A549 (cell line): ENCODE measurements at regions not wholly inside any gene's neighbourhood (a gene's known extent, or its start where the extent isn't known, plus 50 kb on each side); places are given as distances from the start of the nearest gene placed in this dataset.

Source experiments
- ATAC-seq, 2 experiments: fragments of 200-7000 bp in 1 of 2; fragments of >200 bp in 1 of 2; cut with Nextera tagmentation in 1 of 2; cut with Tn5 transposase in 1 of 2; 3 replicates each; pipeline versions ENCODE4 v1.8.0 to v1.9.1; 2018 to 2020; ENCODE audit warnings: mild to moderate bottlenecking in 1 of 2, moderate library complexity in 1 of 2
- CTCF ChIA-PET: fragments of 300-600 bp; sonication (Branson Sonifier 250); formaldehyde crosslinking; extraction: SDS; loops from one replicate; lab custom pipeline; 2021; ENCODE audit warnings: antibody characterized with exemption, inconsistent platforms; lab: Yijun Ruan, JAX
- POLR2A ChIA-PET: fragments of 350-600 bp; formaldehyde crosslinking; extraction: SDS; loops from one replicate; lab custom pipeline; 2021; ENCODE audit warnings: antibody characterized with exemption, inconsistent platforms; lab: Yijun Ruan, JAX
- DNase-seq, 2 experiments: peaks; one replicate each; pipeline versions ENCODE4 v3.0.0 to v3.0.0-alpha.2; 2011 to 2016; ENCODE audit warnings: low read depth in 1 of 2, low spot score in 1 of 2
- FAIRE-seq: peaks from 2 replicates; lab custom pipeline; 2011; peaks lifted over from hg19 to GRCh38; lab: Jason Lieb, UNC
- H3K27ac ChIP-seq, 2 experiments: fragments of >200 bp; sonication (Bioruptor Twin); formaldehyde crosslinking; 3 replicates each; pipeline ENCODE4 v1.5.1; 2016 to 2017
- H3K4me1 ChIP-seq: fragments of >200 bp; sonication (Bioruptor Twin); formaldehyde crosslinking; 3 replicates; pipeline ENCODE4 v1.6.1; 2016
- H3K4me2 ChIP-seq: fragments of >200 bp; sonication (Bioruptor Twin); formaldehyde crosslinking; 3 replicates; pipeline ENCODE4 v1.6.1; 2016
- H3K4me3 ChIP-seq: fragments of >200 bp; sonication (Bioruptor Twin); formaldehyde crosslinking; 3 replicates; pipeline ENCODE4 v1.5.1; 2016
- H3K9me3 ChIP-seq: fragments of >200 bp; sonication (Bioruptor Twin); formaldehyde crosslinking; 3 replicates; pipeline ENCODE4 v1.6.1; 2016
- BHLHE40 ChIP-seq: IDR thresholded peaks from 2 replicates; pipeline ENCODE4 v1.6.1; 2012; ENCODE audit warnings: low read depth, low read length, inconsistent platforms
- CBX2 ChIP-seq: fragments of 200-600 bp; sonication (generic); IDR thresholded peaks from 2 replicates; pipeline ENCODE4 v1.6.1; 2016; ENCODE audit warnings: low read depth, mild to moderate bottlenecking, borderline replicate concordance
- CHD4 ChIP-seq: fragments of 200-600 bp; sonication (generic); IDR thresholded peaks from 2 replicates; pipeline ENCODE4 v1.6.1; 2016; ENCODE audit warnings: antibody characterized with exemption, mild to moderate bottlenecking, borderline replicate concordance
- EHMT2 ChIP-seq: fragments of 200-600 bp; sonication (generic); IDR thresholded peaks from 2 replicates; pipeline ENCODE4 v1.6.1; 2016; ENCODE audit warnings: antibody characterized with exemption, low read depth, mild to moderate bottlenecking, moderate library complexity
- FOSB ChIP-seq: fragments of 250-450 bp; sonication (Bioruptor Pico); IDR thresholded peaks from 2 replicates; pipeline ENCODE4 v1.5.0; 2020; ENCODE audit warnings: mild to moderate bottlenecking, moderate library complexity
- GATA3 ChIP-seq: IDR thresholded peaks from 2 replicates; pipeline ENCODE4 v1.6.1; 2012; ENCODE audit warnings: borderline replicate concordance
- HDAC2 ChIP-seq: fragments of 200-600 bp; sonication (generic); IDR thresholded peaks from 2 replicates; pipeline ENCODE4 v1.6.1; 2016
- HEYL ChIP-seq: fragments of 250-450 bp; sonication (Bioruptor Pico); IDR thresholded peaks from 2 replicates; pipeline ENCODE4 v1.8.0; 2021; ENCODE audit warnings: mild to moderate bottlenecking, moderate library complexity
- HMGXB4 ChIP-seq: fragments of 250-450 bp; sonication (Bioruptor Pico); IDR thresholded peaks from 2 replicates; pipeline ENCODE4 v1.5.0; 2021; ENCODE audit warnings: mild to moderate bottlenecking, moderate library complexity, borderline replicate concordance
- HOXA7 ChIP-seq: fragments of 250-450 bp; sonication (Bioruptor Pico); IDR thresholded peaks from 2 replicates; pipeline ENCODE4 v1.5.0; 2020; ENCODE audit warnings: mild to moderate bottlenecking, moderate library complexity
- KDM5A ChIP-seq: fragments of 200-600 bp; sonication (generic); IDR thresholded peaks from 2 replicates; pipeline ENCODE4 v1.6.1; 2016; ENCODE audit warnings: antibody characterized with exemption, mild to moderate bottlenecking
- NR3C1 ChIP-seq: fragments of >200 bp; sonication (Bioruptor Twin); formaldehyde crosslinking; IDR thresholded peaks from 3 replicates; pipeline ENCODE4 v1.6.1; 2017
- PHF8 ChIP-seq: fragments of 200-600 bp; sonication (generic); IDR thresholded peaks from 2 replicates; pipeline ENCODE4 v1.6.1; 2016; ENCODE audit warnings: low read depth, mild to moderate bottlenecking, antibody characterized with exemption, moderate library complexity, borderline replicate concordance
- RAD21 ChIP-seq, 2 experiments: fragments of >200 bp in 1 of 2; sonication (Bioruptor Twin) in 1 of 2; formaldehyde crosslinking in 1 of 2; IDR thresholded peaks in 1 of 2; conservative IDR thresholded peaks in 1 of 2; 2 replicates in 1 of 2; 3 replicates in 1 of 2; pipeline ENCODE4 v1.6.1; 2012 to 2018; ENCODE audit warnings: inconsistent platforms in 1 of 2
- RARB ChIP-seq: fragments of 250-450 bp; sonication (Bioruptor Pico); IDR thresholded peaks from 2 replicates; pipeline ENCODE4 v1.8.0; 2021; ENCODE audit warnings: mild to moderate bottlenecking, moderate library complexity
- RCOR1 ChIP-seq: fragments of 150-350 bp; IDR thresholded peaks from 2 replicates; pipeline ENCODE4 v1.6.1; 2014; ENCODE audit warnings: antibody characterized with exemption, low read length, low read depth
- REST ChIP-seq: fragments of 200-600 bp; sonication (generic); IDR thresholded peaks from 2 replicates; pipeline ENCODE4 v1.6.1; 2016; ENCODE audit warnings: antibody characterized with exemption, mild to moderate bottlenecking, moderate library complexity
- RNF2 ChIP-seq: fragments of 200-600 bp; sonication (generic); IDR thresholded peaks from 2 replicates; pipeline ENCODE4 v1.6.1; 2016; ENCODE audit warnings: low read depth, mild to moderate bottlenecking, antibody characterized with exemption, moderate library complexity, borderline replicate concordance
- SMC3 ChIP-seq: fragments of >200 bp; sonication (Bioruptor Twin); formaldehyde crosslinking; IDR thresholded peaks from 3 replicates; pipeline ENCODE4 v1.6.1; 2018; ENCODE audit warnings: inconsistent platforms
- TFCP2L1 ChIP-seq: fragments of 250-450 bp; sonication (Bioruptor Pico); IDR thresholded peaks from 2 replicates; pipeline ENCODE4 v1.5.0; 2021; ENCODE audit warnings: mild to moderate bottlenecking
- USF2 ChIP-seq: fragments of 450-650 bp; IDR thresholded peaks from 2 replicates; pipeline ENCODE4 v1.6.1; 2014; ENCODE audit warnings: antibody characterized with exemption
- ZFP36 ChIP-seq: fragments of 450-650 bp; IDR thresholded peaks from 2 replicates; pipeline ENCODE4 v1.6.1; 2014; ENCODE audit warnings: borderline replicate concordance; ENCODE audit not compliant: partially characterized antibody
- ZNF302 ChIP-seq: fragments of 250-450 bp; sonication (Bioruptor Pico); IDR thresholded peaks from 2 replicates; pipeline ENCODE4 v1.9.0; 2021; ENCODE audit warnings: inconsistent platforms, mild to moderate bottlenecking, moderate library complexity
- WGBS: methylation state at CpG from one replicate; pipeline ENCODE4 v1.1.6; 2017; ENCODE audit errors: missing lambda C conversion rate; 5-methylcytosine and 5-hydroxymethylcytosine counted together

- ChIA-PET CTCF (interaction anchor here (0.8 to 5.6 kb wide), 5 partner anchors 34 to 135 kb away, joined by 3 to 46 read pairs (median 4); no protein-coding TSS in a partner anchor), POLR2A (no interaction called here)
- no peak for DNase-seq
- 39% methylated on average over 1 of the region's 1 CpG for WGBS
- no peak for FAIRE-seq
- Histone ChIP-seq H3K27ac (no peak overlapping the region), H3K4me2 (no peak overlapping the region), H3K9me3 (no peaks in the 10 kb centered on the region), H3K4me3 (no peak overlapping the region), H3K4me1 (peaks cover 5% of the 10 kb centered on the region)
- ATAC-seq = no peak
- TF ChIP-seq HDAC2 (no peak), KDM5A (no peak), CBX2 (no peak), HEYL (no peak), CHD4 (no peak), SMC3 (no peak), HMGXB4 (CRISPR knock-in tag) (no peak), TFCP2L1 (CRISPR knock-in tag) (no peak)
Measured at GRCh38 chr5:157952374-157952685, 93.4 kb upstream of the CLINT1 start.

GRCh38 chr5:157951673-157952373 is 92.9 kb upstream of the CLINT1 start:
- Histone ChIP-seq H3K4me1 (peaks cover 5% of the 10 kb centered on the region), H3K4me3 (no peak overlapping the region)
- no peak for DNase-seq
- TF ChIP-seq ZFP36 = no peak
- TF ChIP-seq EHMT2 = no peak
- TF ChIP-seq RAD21 (conservative IDR thresholded peaks at IDR 0.05 in 1 of 2, IDR thresholded peaks at IDR 0.05 in 1 of 2) = no peak
- no peak for TF ChIP-seq NR3C1
- TF ChIP-seq HMGXB4 (CRISPR knock-in tag) = no peak
- TF ChIP-seq ZNF302 (CRISPR knock-in tag) = no peak
- no peak for TF ChIP-seq RARB (CRISPR knock-in tag)
- TF ChIP-seq PHF8 = no peak
- no peak for TF ChIP-seq RCOR1
- no peak for TF ChIP-seq REST
- no peak for TF ChIP-seq HOXA7 (CRISPR knock-in tag)
- no peak for TF ChIP-seq RNF2
- no peak for TF ChIP-seq BHLHE40
- no peak for TF ChIP-seq USF2
- TF ChIP-seq GATA3 = no peak
- TF ChIP-seq FOSB (CRISPR knock-in tag) = no peak
- TF ChIP-seq SMC3 = no peak
- TF ChIP-seq, all 56 proteins: peak for 0
- no peaks in the 10 kb centered on the region for H3K9me3 ChIP-seq
- no peak overlapping the region for H3K4me2 ChIP-seq
- no peak for ATAC-seq
- no peak for FAIRE-seq
- POLR2A ChIA-PET = no interaction called here
- H3K27ac ChIP-seq = no peak overlapping the region
- CTCF ChIA-PET = interaction anchor here (0.7 to 5.6 kb wide), 8 partner anchors 33 to 135 kb away, joined by 3 to 46 read pairs (median 4); no protein-coding TSS in a partner anchor
- 36% methylated on average over 4 of the region's 4 CpGs for WGBS
